HFFc6 (cell line): ENCODE measurements at regions not wholly inside any gene's neighbourhood (a gene's known extent, or its start where the extent isn't known, plus 50 kb on each side); places are given as distances from the start of the nearest gene placed in this dataset.

ENCODE experiments used
- DNase-seq: peaks from one replicate; pipeline ENCODE4 v3.0.0-alpha.2; 2018
- H3K27ac Mint-ChIP-seq: 2 replicates; pipeline ENCODE4 v1.8.0; 2020; ENCODE audit warnings: mild to moderate bottlenecking, mixed read lengths
- H3K27me3 Mint-ChIP-seq: 2 replicates; pipeline ENCODE4 v1.8.0; 2021; ENCODE audit warnings: mild to moderate bottlenecking, moderate library complexity, mixed read lengths; ENCODE audit not compliant: insufficient read depth
- H3K36me3 Mint-ChIP-seq: 2 replicates; pipeline ENCODE4 v1.8.0; 2021; ENCODE audit warnings: low read depth, mixed read lengths
- H3K4me1 Mint-ChIP-seq: 2 replicates; pipeline ENCODE4 v1.8.0; 2020; ENCODE audit warnings: low read depth, mixed read lengths
- H3K4me3 Mint-ChIP-seq: 2 replicates; pipeline ENCODE4 v1.8.0; 2020; ENCODE audit warnings: mild to moderate bottlenecking, moderate library complexity, mixed read lengths
- H3K9me3 Mint-ChIP-seq: 2 replicates; pipeline ENCODE4 v1.8.0; 2020; ENCODE audit warnings: mild to moderate bottlenecking, mixed read lengths
- TF ChIP-seq, protein P1 (sequence below): fragments of 200-600 bp; sonication (generic); IDR thresholded peaks from 2 replicates; pipeline ENCODE4 v1.5.0; 2021; ENCODE audit warnings: antibody characterized with exemption, mild to moderate bottlenecking

DNA sequence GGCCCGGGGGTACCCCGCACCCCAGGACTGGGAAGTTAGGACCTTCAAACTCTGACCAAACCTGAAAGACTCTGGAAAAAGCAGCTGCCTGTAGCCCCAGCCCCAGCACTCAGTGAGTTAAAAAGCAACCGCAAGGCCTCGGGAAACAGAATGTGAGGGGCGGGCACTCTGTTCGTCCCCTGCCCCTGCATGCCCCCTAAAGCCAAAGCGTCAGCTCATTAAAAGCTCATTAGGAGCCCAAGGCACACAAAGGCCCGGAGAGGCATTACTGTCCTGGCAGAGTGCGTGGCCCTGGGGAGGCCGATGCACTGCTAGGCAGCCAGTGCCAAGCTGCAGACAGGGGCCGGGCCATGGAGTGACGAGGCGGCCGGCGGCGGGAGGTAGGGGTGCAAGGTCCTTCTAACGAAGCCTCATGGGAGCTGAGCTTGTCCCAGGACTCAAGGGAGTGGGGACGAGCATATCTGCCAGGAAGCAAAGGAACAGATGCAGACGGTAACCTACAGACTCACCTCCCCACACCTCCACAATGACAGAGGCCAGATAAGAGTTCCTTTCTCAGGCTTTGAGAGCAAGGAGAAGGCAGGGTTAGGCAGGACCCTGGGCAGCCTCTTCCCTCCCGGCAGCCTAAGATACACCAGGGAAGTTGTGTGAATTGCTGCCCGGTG is 116.8 kb downstream of the ENGASE start:
- Mint-ChIP-seq H3K27me3 (peaks cover 48% of the 10 kb centered on the region), H3K4me1 (no peaks in the 10 kb centered on the region), H3K36me3 (no peaks in the 10 kb centered on the region), H3K4me3 (no peak overlapping the region), H3K27ac (no peak overlapping the region), H3K9me3 (no peaks in the 10 kb centered on the region)
- DNase-seq, result no peak
- TF ChIP-seq, protein P1, sequence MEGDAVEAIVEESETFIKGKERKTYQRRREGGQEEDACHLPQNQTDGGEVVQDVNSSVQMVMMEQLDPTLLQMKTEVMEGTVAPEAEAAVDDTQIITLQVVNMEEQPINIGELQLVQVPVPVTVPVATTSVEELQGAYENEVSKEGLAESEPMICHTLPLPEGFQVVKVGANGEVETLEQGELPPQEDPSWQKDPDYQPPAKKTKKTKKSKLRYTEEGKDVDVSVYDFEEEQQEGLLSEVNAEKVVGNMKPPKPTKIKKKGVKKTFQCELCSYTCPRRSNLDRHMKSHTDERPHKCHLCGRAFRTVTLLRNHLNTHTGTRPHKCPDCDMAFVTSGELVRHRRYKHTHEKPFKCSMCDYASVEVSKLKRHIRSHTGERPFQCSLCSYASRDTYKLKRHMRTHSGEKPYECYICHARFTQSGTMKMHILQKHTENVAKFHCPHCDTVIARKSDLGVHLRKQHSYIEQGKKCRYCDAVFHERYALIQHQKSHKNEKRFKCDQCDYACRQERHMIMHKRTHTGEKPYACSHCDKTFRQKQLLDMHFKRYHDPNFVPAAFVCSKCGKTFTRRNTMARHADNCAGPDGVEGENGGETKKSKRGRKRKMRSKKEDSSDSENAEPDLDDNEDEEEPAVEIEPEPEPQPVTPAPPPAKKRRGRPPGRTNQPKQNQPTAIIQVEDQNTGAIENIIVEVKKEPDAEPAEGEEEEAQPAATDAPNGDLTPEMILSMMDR, result no peak

DNA sequence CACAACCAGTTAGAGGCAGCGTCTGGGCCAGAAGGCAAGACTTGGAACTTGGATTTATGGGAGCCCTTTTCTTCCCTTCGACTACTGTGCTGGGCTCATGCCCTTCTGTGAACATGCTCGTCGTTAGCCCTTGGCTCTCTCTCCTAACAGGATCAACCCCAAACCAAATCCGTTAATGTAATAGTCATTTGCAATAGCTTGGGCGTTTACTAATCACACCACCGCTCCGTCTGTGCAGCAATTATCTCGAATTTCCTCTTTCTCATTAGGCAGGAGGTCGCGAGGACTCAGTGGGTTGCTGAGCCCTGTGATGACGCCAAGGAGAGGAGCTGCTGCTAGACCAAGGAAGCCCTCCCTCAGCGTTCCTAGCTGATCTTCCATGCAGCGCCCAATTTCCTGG is 114.7 kb downstream of the ENGASE start:
- no peak for DNase-seq

DNA sequence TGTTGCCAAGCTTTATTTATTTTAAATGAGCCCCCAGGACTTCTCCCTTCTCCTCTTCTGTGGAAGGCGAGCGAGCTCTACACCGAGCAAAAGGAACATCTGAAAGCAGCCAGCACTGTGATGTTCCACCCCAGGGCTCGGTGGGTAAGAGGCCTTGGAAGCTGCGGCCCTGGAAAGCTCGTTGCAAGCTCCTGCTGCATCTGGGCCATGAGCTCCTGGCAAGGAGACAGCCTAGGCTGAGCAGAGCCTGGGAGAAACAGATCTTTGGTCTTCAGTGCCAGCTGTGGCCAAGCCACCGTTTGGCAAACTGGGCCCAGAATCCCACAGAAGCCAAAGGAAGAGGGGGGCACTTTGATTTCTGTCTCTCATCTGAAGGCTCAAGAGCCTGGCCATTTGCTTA is 114.1 kb downstream of the ENGASE start:
- Mint-ChIP-seq H3K27me3 (peaks cover 43% of the 10 kb centered on the region), H3K4me1 (no peaks in the 10 kb centered on the region)

More for the DNA sequence above, 114.7 kb downstream of the ENGASE start:
- H3K9me3 Mint-ChIP-seq, result no peaks in the 10 kb centered on the region
- peaks cover 45% of the 10 kb centered on the region for H3K27me3 Mint-ChIP-seq
- H3K27ac Mint-ChIP-seq, result no peak overlapping the region
- TF ChIP-seq, protein P1, result no peak
- H3K4me3 Mint-ChIP-seq, result no peak overlapping the region
- no peaks in the 10 kb centered on the region for H3K36me3 Mint-ChIP-seq
- no peaks in the 10 kb centered on the region for H3K4me1 Mint-ChIP-seq

GRCh38 chr17:79188048-79188447 is 113.4 kb downstream of the ENGASE start:
- Mint-ChIP-seq H3K36me3 (no peaks in the 10 kb centered on the region), H3K4me1 (no peaks in the 10 kb centered on the region), H3K4me3 (no peak overlapping the region), H3K27me3 (peaks cover 43% of the 10 kb centered on the region), H3K27ac (no peak overlapping the region), H3K9me3 (no peaks in the 10 kb centered on the region)
- TF ChIP-seq, protein P1, result peak; percentile 83
- DNase-seq, result no peak

More for the DNA sequence above, 114.1 kb downstream of the ENGASE start:
- TF ChIP-seq, protein P1, result no peak
- Mint-ChIP-seq H3K27ac (no peak overlapping the region), H3K9me3 (no peaks in the 10 kb centered on the region), H3K4me3 (no peak overlapping the region), H3K36me3 (no peaks in the 10 kb centered on the region)
- DNase-seq, result no peak

DNA sequence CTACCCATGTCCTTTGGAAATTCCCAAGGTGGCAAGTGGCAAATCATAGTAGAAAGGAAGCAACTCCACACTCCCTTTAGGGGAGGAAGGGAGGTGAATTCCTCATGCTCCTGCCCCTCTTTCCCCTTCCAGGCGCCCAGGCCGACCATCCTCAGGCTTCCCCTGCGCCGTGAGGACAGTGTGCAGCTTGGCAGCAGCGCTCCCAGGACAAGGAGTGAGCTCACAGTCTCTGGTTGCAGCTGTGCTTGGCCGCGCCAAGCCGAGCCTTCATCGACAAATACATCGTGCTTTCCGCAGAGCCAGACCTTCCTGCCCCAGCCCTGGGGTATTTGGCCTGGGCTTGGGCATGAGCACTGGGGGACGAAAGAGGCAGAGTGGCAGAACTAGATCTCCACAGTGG is 112.6 kb downstream of the ENGASE start:
- no peaks in the 10 kb centered on the region for H3K4me1 Mint-ChIP-seq
- no peaks in the 10 kb centered on the region for H3K36me3 Mint-ChIP-seq
- TF ChIP-seq, protein P1, result no peak
- no peak overlapping the region for H3K4me3 Mint-ChIP-seq
- H3K27ac Mint-ChIP-seq, result no peak overlapping the region
- no peaks in the 10 kb centered on the region for H3K9me3 Mint-ChIP-seq
- H3K27me3 Mint-ChIP-seq, result peaks cover 38% of the 10 kb centered on the region
- no peak for DNase-seq

DNA sequence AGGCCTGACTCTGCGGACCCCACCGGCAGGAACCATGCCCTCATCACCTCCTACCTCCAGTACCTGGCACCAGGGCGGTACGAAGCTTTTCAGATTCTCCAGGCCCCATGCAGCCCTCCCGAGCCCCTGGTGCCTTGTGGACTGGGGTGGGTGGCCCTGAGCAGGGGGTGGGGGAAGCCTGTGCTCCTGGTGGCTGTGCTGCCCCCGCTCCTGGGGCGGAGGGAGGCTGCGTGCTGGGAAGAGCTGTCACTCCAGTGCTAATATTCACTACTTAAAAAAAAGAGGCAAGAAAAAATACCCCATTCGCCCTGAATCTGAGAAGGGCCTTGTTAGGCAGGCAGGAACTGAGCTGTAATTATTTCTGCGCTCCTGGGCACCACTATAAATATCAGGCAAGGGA is 111.8 kb downstream of the ENGASE start:
- H3K4me1 Mint-ChIP-seq, result no peaks in the 10 kb centered on the region
- H3K4me3 Mint-ChIP-seq, result no peak overlapping the region
- TF ChIP-seq, protein P1, result no peak
- no peak for DNase-seq
- H3K9me3 Mint-ChIP-seq, result no peaks in the 10 kb centered on the region
- H3K27me3 Mint-ChIP-seq, result peaks cover 43% of the 10 kb centered on the region
- no peak overlapping the region for H3K27ac Mint-ChIP-seq
- no peaks in the 10 kb centered on the region for H3K36me3 Mint-ChIP-seq
